NCI-H1048 (cell line): ENCODE measurements at regions not wholly inside any gene's neighbourhood (a gene's known extent, or its start where the extent isn't known, plus 50 kb on each side); places are given as distances from the start of the nearest gene placed in this dataset.
"Not testable (repeated sequence)": the region's sequence is repeated elsewhere in the genome, so short reads cannot be mapped to it uniquely, and the experiment has no call there.

ENCODE experiments used
- DNase-seq: peaks from one replicate; lab custom pipeline; 2025; lab: John Stamatoyannopoulos, UW

DNA sequence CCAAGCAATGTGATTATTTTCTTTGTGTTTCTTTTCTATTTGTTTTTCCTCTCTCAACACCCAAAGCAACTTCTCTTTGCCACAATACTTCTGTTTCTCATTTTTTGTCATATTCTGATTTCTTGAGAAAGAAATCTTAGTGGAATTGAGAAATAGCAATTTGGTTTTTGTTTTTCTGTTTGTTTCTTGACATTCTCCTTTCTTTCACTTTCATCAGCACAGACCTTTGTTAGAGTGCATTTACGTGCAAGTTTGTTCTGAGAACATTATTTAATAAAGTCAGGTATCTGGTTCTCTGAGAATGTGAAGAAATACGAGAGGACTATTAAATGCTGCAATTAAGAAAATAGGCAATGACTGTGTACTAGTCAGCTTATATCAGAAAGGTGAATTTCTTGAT lies 608.1 kb upstream of the AADAT start:
- no peak for DNase-seq

DNA sequence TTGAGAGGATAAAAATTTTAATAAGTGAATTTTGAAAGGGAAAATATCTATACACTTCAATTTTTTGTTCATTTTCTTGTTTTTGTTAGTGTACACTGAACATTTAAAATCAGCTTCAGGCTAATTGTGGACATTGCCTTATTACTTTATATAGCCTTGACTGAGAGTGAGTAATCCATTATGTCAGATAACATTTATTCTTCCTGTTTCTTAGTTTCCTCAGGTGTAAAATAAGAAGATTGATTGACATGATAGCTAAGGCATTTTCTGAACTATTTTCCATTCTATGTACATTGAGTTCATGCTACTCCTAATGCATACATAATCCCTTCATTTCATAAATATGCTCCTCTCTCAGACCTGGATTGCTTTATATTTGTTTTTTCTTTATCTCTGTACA lies 607.3 kb upstream of the AADAT start:
- DNase-seq: no peak

DNA sequence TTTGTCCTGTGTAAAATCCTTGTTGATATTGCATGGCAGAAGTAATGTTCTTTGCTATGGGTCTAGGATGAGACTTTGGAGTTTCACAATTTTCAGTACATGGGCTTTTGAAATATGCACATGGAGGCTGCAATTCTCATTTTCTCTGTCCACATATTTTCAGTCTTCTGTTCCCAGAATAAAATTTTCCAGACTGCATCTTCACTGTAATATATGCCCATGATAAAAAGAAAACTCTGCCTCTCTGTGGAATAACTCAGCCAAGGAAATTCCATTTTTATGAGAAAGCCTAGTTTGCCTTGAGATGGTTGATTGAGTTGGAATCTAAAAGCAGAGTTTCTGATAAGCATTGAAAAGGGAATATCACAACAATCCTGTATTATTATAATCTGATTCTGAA lies 601.4 kb upstream of the AADAT start:
- no peak for DNase-seq

DNA sequence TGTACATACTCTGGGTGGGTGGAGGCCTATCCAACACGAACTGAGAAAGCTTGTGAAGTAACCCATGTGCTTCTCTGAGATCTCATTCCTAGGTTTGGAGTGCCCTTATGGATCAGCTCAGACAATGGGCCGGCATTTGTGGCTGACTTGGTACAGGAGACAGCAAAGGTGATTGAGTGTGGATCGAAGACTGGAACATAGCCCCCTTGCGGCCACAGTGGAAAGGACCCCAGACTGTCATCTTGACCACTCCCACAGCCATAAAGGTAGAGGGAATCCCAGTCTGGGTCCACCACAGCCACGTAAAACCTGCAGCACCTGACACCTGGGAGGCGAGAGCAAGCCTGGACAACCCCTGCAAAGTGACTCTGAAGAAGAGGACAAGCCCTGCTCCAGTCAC lies 598.0 kb upstream of the AADAT start:
- DNase-seq: no peak

DNA sequence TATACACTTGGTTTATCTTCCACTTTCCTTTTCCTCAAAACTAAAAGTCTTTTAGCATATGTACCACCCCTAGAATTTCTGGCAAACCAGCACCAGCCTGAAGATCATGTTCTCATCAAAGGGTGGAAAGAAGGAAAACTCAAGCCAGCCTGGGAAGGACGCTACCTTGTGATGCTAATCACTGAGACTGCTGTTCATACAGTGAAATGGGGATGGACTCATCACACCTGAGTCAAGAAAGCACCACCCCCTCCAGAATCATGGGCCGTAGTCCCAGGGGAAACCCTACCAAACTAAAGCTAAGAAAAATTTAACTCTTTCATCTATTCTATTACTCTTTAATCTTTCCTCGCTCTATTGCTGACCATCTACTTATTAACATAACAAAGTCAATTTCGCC lies 595.9 kb upstream of the AADAT start:
- DNase-seq: not testable (repeated sequence)

DNA sequence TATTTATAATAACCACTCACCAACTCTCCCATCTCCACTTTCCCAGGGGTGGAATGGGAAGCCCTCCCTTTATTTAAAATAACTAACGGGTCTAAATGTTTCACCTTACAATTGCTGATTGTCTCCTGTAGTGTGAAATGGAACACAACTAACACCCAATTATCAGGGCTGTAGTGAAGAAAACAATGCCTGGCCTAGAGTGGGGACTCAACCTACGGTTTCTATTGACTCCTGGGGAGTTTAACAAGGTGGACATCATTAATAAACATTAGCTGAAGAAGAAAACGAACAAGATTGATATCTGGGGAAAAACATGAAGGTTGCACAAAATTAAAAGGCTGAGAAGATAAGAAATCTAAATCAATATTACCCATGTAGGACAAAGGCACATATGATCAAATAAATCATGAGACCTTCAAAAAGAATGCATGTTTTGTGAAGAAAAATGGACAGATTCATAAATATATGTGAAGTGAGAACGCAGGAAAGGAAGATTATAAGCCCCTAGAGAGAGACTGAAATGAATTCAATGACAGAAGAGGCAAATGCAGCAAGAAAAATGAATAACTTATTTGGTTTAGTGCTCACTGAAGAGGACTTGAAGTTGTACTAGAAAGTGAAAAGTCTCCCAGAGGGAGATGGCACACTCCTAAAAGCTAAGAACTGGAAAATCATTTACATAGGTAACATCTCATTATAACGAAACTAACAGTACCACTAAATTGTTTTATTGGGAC lies 593.0 kb upstream of the AADAT start:
- DNase-seq: no peak

DNA sequence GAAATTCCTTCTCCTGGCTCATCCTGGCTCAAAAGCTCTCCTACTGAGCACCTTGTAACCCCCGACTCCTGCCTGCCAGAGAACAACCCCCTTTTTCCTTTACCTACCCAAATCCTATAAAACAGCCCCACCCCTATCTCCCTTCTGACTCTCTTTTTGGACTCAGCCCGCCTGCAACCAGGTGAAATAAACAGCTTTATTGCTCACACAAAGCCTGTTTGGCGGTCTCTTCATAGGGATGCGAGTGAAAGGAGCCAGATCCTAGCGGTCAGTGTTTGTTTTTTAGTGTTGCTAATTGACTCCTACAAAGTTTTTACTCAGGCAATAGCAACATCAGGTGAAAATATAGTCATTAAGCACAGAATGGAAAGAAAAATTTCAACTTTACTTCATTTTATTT lies 592.3 kb upstream of the AADAT start:
- DNase-seq: not testable (repeated sequence)

DNA sequence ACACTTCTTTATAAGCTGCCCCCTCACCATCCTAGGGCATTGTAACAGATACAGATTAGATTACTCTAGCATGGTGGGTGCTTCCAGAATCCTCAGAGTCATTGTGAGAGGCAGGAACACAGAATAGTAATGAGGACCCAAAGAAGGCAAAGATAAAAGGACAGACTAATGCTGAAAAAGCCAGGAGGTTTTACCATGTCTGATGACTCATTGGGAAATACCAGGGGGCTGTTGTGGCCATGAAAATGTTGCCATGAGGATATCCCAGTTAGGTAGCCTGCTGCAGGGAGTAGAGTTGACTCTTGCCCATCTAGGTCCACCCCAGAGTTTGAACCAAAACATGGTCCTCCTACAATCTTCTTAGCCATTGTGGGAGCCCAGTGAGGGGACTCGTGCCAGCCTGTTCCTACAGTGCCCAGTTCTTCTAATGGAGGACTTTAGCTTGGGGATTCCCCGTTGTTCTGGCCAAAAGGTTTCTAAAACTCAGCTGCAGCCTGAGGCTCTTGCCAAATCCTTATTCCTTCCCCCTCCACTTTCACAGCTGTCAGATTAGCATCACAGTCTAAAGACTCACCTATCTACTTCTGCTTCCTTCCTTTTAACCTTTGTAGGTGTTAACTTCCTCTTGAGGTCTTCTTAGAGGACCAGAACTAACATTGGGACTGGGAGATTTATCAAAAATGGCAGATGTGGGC lies 586.0 kb upstream of the AADAT start:
- DNase-seq: no peak

DNA sequence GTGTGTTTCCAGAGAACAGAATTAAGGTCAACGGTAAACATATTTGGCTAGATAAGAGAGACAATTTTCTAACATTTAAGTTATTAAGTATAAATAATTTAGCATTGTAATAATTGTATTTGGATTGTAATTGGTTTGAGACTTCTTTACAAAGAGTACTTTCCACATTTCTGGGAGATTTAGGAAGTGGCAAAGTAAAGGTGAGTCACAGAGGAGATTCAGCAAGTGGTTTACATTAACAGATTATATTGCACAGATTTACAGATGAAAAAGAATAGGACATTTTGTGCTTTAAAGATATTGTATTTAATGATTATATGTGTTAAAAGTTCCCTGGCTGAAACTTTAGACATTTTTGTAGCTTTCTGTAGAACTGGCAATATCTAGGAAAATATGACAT lies 584.4 kb upstream of the AADAT start:
- DNase-seq: no peak

DNA sequence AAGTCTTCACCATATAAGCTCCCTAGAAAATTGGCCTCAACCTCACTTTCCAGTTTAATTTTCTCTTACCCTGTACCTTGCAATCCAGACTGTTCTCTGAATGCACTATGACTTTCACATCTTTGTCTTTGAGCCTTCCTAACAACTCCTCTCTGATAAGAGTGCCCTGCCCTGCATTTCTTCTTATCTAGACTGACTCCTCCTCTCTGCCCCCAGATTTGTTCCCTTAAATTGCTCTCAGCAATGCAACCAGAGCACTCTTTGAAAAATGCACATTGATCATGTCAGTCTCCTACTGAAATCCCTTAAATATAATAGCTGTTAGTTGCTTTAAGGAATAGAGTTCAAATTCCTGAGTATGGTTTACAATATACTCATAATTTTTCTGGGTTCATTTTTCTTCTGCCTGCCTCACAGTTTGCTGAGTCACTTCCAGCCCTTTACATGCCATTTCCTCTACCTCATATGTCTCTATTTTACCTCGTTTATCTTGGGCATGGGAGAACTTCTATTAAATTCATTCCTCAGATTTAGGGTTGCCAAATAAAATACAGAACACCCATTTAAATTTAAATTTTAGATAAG lies 582.7 kb upstream of the AADAT start:
- no peak for DNase-seq

DNA sequence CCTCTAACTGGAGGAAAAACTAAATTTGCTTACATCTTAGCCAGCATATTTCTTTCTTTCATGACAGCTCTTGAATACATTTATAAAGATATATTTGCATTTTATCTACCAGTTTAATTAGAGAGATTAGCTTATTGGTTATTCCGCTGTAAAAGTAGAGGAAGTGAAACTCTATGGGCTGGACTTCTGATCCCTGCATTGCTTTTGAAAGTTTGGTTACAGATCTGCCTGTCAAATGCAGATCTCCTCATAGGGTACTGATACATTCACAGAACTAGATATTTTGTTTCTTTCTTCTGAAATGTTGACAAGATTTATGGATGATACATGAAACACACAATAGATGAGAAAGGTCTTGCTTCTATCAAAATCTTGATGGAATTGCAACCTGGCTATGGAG lies 581.4 kb upstream of the AADAT start:
- no peak for DNase-seq

DNA sequence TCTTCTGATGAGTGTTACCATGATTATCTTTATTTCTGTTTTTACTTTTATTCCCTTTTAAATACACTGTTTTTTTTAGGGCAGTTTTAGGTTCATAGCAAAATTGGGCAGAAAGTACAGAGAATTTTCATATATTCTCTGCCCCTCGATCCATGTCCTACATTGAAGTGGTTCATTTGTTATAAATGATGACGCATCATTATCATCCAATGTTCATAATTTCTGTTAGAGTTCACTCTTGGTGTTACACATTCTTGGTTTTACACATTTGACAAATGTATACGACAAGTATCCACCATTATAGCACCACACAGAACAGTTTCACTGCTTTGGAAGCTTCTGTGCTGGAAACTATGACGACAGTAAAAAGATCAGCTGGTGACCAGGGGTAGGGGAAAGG lies 578.1 kb upstream of the AADAT start:
- DNase-seq: no peak

DNA sequence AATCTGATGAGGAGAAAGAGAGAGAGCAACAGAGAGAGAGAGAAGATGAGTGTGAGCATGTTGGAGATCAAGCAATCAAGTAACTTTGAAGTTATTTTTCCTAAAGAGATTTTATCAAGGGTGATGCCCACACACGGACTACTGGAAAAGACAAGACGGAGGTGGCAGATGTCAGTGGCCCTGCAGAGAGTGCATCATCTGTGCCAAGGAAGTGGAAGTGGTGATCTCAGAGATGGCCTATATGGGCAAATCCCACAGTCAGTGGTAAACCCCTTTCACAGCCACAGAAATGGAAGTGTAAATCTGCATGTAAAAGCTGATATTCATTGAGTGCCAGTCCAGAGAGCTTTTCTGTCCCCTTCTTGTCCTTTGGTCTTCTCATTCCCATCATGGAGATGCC lies 577.2 kb upstream of the AADAT start:
- DNase-seq: no peak

DNA sequence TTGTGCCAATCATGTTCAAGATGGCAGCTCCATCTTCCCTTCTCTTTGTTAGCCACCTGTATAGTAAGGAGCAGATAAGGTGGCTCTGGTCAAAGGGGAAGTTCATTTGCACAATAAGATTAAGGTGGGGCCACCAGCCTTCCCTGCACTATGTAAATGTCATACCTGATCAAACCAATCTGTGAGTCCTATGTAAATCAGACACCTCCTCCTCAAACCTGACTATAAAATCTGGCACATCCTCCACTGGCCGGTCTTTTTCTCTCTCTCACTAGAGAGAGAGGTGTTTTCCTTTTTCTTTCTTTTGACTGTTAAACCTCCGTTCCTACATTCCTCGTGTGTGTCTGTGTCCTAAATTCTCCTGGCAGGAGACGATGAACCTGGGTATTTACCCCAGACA lies 572.5 kb upstream of the AADAT start:
- DNase-seq: no peak

DNA sequence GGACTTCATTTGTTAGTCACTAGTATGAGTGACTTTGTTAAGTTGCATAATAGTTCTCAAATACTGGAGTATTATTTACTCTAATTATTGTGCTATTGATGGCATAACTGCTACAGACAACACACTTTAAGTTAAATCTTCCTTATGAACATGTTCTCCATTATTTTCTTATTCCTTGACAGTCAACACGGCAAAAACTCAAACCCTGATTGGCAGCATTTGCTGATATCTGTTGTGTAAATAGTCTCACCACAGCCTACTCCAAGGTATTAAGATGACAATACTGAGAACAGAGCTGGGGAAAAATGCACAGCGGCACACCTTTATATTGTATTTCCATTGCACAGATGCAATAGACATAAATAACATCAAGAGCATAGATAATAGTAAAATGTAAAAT lies 568.0 kb upstream of the AADAT start:
- no peak for DNase-seq

DNA sequence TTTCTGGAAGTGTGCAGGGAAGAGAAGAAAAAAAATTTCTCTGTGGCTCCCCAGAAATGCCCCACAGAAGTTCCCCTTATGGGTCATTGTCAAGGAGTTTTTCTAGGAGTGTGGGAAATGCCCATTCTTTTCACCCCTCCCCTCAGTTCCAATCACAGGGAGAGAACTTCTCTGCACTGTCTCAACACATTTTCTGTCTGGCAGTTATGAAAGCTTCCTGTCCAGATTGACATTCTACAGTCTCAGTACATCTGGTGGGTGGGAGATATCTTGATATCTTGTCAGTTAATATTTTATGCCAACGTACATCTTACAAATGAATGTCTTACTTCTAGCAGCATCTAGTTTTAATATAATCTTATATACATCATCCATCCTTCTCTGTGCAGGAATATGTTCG lies 566.8 kb upstream of the AADAT start:
- no peak for DNase-seq

DNA sequence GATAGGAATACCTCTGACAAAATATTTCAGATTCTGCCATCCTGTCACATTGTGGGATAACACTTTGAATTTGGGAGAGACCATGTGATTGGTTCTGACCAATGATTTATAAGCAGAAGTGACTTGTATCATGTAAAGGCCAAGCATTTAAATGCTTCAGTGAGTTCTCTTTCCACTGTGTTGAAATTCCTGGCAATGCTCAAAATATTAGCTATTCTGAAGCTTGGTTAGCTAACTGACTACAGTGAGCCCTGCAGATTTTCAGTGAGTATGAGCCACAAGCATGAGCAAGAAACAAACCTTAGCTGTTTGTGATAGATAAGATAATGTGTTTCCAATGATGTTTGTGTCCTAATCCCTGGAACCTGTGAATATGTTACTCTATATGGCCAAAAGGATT lies 562.8 kb upstream of the AADAT start:
- no peak for DNase-seq

DNA sequence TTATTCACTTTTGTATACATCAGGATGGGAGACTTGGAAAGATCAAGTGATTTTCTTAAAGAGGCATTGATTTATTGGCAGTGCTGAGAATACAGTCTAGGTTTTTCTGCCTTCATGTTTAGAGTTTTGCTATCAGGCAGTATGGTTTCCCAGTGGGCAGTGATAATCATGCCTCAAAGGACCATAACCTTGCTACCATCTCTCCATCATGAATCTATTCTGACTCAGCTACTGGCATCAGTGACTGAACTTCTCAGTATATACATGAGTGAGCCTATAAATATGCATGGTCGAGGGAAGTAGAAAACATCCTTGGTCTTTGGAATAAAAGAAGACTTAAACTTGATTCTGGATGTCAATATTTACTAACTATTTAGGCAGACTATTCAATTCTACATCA lies 562.0 kb upstream of the AADAT start:
- no peak for DNase-seq

DNA sequence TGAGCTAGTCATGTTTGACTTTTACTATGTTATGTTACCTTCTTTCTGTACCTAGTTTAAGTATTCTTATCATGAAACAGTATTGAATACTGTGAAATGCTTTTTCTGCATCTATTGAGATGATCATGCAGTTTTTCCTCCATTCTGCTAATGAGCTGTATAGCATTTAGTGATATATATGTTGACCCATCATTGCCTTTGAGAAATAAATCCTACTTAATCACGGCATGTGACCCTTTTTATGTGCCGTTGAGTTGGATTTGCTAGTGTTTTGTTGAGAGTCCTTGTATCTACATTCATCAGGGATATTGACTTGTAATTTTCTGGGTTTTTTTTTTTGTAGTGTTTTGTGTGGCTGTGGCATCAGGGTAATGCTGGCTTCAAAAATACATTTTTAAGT lies 537.7 kb upstream of the AADAT start:
- no peak for DNase-seq

DNA sequence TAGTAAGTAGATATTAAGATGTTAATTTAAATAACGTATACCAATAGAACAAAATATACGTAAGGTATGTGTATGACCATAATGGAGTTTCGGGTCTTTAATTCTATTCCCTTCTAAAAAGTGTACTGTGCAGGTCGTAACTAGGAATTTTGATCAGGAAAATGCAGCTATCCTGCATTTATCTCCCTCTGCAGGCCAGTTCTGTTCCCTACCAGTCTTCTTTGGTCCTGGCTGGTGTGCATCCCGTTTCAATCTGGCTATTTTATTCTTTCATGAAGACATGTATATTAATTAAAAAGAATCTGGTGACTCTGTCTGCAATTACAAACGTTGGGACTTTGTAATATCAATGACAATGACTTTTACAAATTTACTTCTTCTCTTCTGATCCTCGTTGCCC lies 534.1 kb upstream of the AADAT start:
- no peak for DNase-seq

DNA sequence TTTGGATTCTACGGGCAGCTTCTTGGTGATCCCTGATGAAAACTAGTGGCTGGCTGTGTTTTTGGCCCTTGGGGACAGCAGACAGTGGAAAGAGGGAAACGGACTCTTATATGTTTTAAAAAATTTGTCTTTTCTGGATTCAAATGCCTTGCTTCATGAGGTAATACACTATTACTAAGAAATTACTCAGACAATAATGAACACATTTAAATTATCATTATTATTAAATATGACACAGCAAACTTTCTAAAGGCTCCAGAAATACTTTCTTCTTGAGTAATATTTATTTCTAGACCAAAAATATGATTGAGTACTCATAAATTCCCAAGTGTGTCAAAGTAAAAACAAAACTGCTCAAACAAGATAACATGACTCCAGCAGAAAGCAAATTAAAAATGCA lies 520.7 kb upstream of the AADAT start:
- DNase-seq: no peak

DNA sequence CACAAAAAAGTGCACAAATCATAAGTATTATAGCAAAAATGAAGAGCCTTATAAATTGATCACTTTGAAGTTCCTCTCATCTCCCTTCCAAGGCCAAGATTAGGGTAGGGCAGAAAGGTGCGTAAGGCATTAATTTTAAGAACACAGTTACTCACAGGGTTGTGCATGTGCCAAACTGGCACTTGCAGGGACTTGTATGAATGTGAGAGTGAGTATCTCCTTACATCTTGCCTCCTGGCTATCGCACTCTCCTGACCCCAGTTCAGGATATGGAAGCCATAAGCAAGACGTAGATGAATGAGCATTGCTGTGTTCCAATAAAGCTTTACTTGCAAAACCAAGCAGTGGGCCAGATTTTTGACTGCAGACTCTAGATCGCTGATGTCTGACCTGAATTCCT lies 510.1 kb upstream of the AADAT start:
- no peak for DNase-seq

DNA sequence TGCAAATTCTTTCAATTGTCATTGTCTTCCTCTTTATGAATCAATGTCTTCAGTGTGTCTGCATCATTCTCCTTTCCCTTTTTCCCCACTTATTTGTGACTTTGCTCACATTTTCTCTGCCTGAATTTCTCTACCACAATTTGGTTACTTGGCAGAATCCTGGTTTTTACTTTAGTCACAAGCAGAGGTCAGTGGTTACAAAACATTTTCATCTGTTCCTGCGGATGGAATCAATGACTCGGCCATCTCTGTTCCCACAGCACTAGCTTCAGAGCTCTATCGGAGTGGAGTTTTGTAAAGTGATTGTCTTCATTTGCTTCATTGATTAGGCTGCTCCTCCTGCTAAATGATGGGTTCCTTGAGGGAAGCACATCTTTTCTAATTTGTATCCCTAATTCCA lies 501.3 kb upstream of the AADAT start:
- no peak for DNase-seq
